ENCODE measurements at regions not wholly inside any gene's neighbourhood (a gene's known extent, or its start where the extent isn't known, plus 50 kb on each side); places are given as distances from the start of the nearest gene placed in this dataset.

DNA sequence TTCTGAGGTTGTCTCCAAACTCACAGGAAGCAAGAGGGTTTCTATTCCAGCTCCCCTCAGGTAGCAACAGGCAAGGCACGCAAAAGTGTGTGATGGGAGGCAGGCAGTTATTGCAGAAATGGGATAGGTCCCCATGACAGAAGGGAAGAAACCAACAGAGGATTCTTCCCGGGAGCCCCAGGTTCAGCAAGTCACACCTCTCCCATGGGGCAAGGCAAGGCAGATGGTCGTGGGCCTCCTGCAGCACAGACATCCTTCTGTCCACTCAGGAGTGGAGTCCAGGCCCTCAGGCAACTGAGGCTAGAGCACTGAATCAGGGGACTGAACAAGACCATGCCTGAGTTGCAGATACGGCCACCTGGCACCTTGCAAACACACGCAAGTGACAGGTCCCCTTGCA, 424.9 kb upstream of the IRX4 start:
- TF ChIP-seq, protein P1, sequence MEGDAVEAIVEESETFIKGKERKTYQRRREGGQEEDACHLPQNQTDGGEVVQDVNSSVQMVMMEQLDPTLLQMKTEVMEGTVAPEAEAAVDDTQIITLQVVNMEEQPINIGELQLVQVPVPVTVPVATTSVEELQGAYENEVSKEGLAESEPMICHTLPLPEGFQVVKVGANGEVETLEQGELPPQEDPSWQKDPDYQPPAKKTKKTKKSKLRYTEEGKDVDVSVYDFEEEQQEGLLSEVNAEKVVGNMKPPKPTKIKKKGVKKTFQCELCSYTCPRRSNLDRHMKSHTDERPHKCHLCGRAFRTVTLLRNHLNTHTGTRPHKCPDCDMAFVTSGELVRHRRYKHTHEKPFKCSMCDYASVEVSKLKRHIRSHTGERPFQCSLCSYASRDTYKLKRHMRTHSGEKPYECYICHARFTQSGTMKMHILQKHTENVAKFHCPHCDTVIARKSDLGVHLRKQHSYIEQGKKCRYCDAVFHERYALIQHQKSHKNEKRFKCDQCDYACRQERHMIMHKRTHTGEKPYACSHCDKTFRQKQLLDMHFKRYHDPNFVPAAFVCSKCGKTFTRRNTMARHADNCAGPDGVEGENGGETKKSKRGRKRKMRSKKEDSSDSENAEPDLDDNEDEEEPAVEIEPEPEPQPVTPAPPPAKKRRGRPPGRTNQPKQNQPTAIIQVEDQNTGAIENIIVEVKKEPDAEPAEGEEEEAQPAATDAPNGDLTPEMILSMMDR (conservative IDR thresholded peaks at IDR 0.05; ENCODE audit: low read length), result no peak
- no peak for TF ChIP-seq EZH2phosphoT487 (IDR thresholded peaks at IDR 0.05; ENCODE audit: borderline replicate concordance)
- no peaks in the 10 kb centered on the region for H3K9me2 ChIP-seq (replicated peaks; ENCODE audit: low read depth, low read length)
- H3K9ac ChIP-seq (ENCODE audit: low read depth, low read length, poor library complexity, severe bottlenecking), result no peak overlapping the region
- H3K4me3 ChIP-seq (ENCODE audit: low read length, poor library complexity, severe bottlenecking), result no peak overlapping the region
- no peak overlapping the region for H3K4me2 ChIP-seq (ENCODE audit: low read depth, low read length, poor library complexity, severe bottlenecking)
- no peaks in the 10 kb centered on the region for H4K20me1 ChIP-seq (ENCODE audit: insufficient read depth, low read length, poor library complexity, severe bottlenecking)
- no peaks in the 10 kb centered on the region for H3F3A ChIP-seq (ENCODE audit: low read depth)
- no peak overlapping the region for H2AFZ ChIP-seq (ENCODE audit: low read length)
- peaks cover 2% of the 10 kb centered on the region; the same call in 1 of the 2 replicates for H3K9me3 ChIP-seq (ENCODE audit: insufficient read depth, low read depth, low read length)
- no peaks in the 10 kb centered on the region for H3K79me2 ChIP-seq (ENCODE audit: insufficient read depth, low read length)
- no peaks in the 10 kb centered on the region for H3K4me1 ChIP-seq (ENCODE audit: insufficient read depth, low read length, poor library complexity, severe bottlenecking)
- no peaks in the 10 kb centered on the region for H3K36me3 ChIP-seq (ENCODE audit: insufficient read depth, low read length)
- H3K27me3 ChIP-seq (ENCODE audit: insufficient read depth, low read length, poor library complexity, severe bottlenecking), result no peaks in the 10 kb centered on the region

DNA sequence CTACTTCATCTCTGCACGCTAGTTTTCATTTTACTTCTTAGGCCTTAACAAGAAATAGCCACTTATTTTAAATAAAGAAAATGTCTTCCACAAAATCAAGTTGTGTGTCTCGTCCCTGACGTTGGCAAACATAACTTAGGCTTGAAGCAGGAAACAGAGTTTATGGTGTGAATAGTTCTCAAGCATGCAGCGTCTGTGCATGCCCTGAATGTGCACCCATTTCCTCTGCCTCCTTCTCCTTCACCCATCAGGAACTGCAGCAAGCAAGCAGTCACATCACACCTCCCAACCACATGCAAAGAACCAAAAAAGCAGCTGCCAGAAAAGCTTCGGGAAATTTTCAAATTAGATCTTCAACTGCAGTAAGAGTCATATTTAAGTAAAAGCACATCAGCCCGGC, 424.0 kb upstream of the IRX4 start:
- TF ChIP-seq EZH2phosphoT487 (IDR thresholded peaks at IDR 0.05; ENCODE audit: borderline replicate concordance), result no peak
- TF ChIP-seq, protein P1 (conservative IDR thresholded peaks at IDR 0.05; ENCODE audit: low read length), result no peak
- no peaks in the 10 kb centered on the region for H3K9me2 ChIP-seq (replicated peaks; ENCODE audit: low read depth, low read length)
- no peaks in the 10 kb centered on the region for H3K79me2 ChIP-seq (ENCODE audit: insufficient read depth, low read length)
- no peaks in the 10 kb centered on the region for H3K4me1 ChIP-seq (ENCODE audit: insufficient read depth, low read length, poor library complexity, severe bottlenecking)
- H3K4me2 ChIP-seq (ENCODE audit: low read depth, low read length, poor library complexity, severe bottlenecking), result no peak overlapping the region
- no peaks in the 10 kb centered on the region for H3F3A ChIP-seq (ENCODE audit: low read depth)
- no peak overlapping the region for H3K9ac ChIP-seq (ENCODE audit: low read depth, low read length, poor library complexity, severe bottlenecking)
- H3K9me3 ChIP-seq (ENCODE audit: insufficient read depth, low read depth, low read length), result peaks cover 2% of the 10 kb centered on the region; the same call in 1 of the 2 replicates
- H3K36me3 ChIP-seq (ENCODE audit: insufficient read depth, low read length), result no peaks in the 10 kb centered on the region
- no peak overlapping the region for H2AFZ ChIP-seq (ENCODE audit: low read length)
- H4K20me1 ChIP-seq (ENCODE audit: insufficient read depth, low read length, poor library complexity, severe bottlenecking), result no peaks in the 10 kb centered on the region
- no peak overlapping the region for H3K4me3 ChIP-seq (ENCODE audit: low read length, poor library complexity, severe bottlenecking)
- H3K27me3 ChIP-seq (ENCODE audit: insufficient read depth, low read length, poor library complexity, severe bottlenecking), result no peaks in the 10 kb centered on the region

DNA sequence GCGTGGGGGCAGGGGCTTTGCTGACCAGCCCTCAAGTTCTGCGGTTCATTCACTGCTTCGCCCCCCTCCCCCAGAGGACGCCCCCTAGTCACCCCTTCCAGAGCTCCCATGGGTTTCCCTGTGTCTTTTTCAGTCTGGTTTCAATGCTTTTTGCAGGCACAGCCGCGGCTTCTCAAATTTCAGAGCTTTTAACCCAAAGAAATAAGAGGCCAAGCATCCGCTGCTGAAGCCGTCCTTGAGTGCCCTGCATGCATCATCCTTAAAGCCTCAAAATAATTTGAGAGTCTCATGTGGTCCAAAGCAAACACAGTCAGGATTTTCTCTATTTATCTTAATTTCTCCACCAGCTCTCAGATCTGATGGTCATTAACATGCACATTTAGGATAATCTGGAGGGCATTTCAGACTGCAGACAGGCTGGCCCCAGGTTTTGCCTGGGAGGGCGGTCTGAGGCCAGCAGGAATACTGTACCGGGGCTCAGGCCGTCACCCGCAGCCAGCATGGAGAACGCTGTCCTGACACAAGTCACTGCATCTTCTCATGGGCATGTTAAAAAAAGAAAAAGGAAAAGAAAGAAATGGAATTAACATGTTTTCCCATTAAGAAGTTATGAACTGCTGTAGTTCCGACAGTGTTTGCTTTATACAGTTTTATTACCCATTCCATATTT, 420.8 kb upstream of the IRX4 start:
- Histone ChIP-seq H3K4me3 (ENCODE audit: low read length, poor library complexity, severe bottlenecking) (no peak overlapping the region), H4K20me1 (ENCODE audit: insufficient read depth, low read length, poor library complexity, severe bottlenecking) (no peaks in the 10 kb centered on the region), H3F3A (ENCODE audit: low read depth) (no peaks in the 10 kb centered on the region), H3K9me2 (replicated peaks; ENCODE audit: low read depth, low read length) (no peaks in the 10 kb centered on the region), H3K27me3 (ENCODE audit: insufficient read depth, low read length, poor library complexity, severe bottlenecking) (no peaks in the 10 kb centered on the region), H3K9me3 (ENCODE audit: insufficient read depth, low read depth, low read length) (peaks cover 2% of the 10 kb centered on the region; the same call in 1 of the 2 replicates), H3K4me2 (ENCODE audit: low read depth, low read length, poor library complexity, severe bottlenecking) (no peak overlapping the region), H3K4me1 (ENCODE audit: insufficient read depth, low read length, poor library complexity, severe bottlenecking) (no peaks in the 10 kb centered on the region), H3K36me3 (ENCODE audit: insufficient read depth, low read length) (no peaks in the 10 kb centered on the region), H3K9ac (ENCODE audit: low read depth, low read length, poor library complexity, severe bottlenecking) (no peak overlapping the region), H2AFZ (ENCODE audit: low read length) (no peak overlapping the region), H3K79me2 (ENCODE audit: insufficient read depth, low read length) (no peaks in the 10 kb centered on the region)
- TF ChIP-seq, protein P1 (conservative IDR thresholded peaks at IDR 0.05; ENCODE audit: low read length), result no peak
- no peak for TF ChIP-seq EZH2phosphoT487 (IDR thresholded peaks at IDR 0.05; ENCODE audit: borderline replicate concordance)

Data from Loucy (cell line).